Mesendoderm (in vitro differentiated cells): ENCODE measurements at regions not wholly inside any gene's neighbourhood (a gene's known extent, or its start where the extent isn't known, plus 50 kb on each side); places are given as distances from the start of the nearest gene placed in this dataset.

ENCODE experiments used
- DNase-seq: peaks from one replicate; pipeline ENCODE4 v3.0.0; 2013
- H2AK5ac ChIP-seq: 2 replicates; pipeline ENCODE4 v1.6.1; 2013; ENCODE audit warnings: low read length, inconsistent platforms
- H2BK120ac ChIP-seq: 2 replicates; pipeline ENCODE4 v1.6.1; 2013; ENCODE audit warnings: low read depth, mild to moderate bottlenecking, low read length, moderate library complexity, mixed read lengths
- H2BK15ac ChIP-seq: replicated peaks from 2 replicates; pipeline ENCODE4 v1.6.1; 2013; ENCODE audit warnings: low read depth, mild to moderate bottlenecking, moderate library complexity
- H2BK5ac ChIP-seq: 2 replicates; pipeline ENCODE4 v1.6.1; 2013; ENCODE audit warnings: low read length, inconsistent platforms
- H3K18ac ChIP-seq: 2 replicates; pipeline ENCODE4 v1.6.1; 2013; ENCODE audit warnings: mild to moderate bottlenecking, low read length, mixed read lengths
- H3K23ac ChIP-seq: one replicate; pipeline ENCODE4 v1.6.1; 2013; ENCODE audit warnings: low read length
- H3K27ac ChIP-seq: 2 replicates; pipeline ENCODE4 v1.5.1; 2013; ENCODE audit warnings: low read depth, mild to moderate bottlenecking, inconsistent platforms, low read length, moderate library complexity
- H3K27me3 ChIP-seq: 2 replicates; pipeline ENCODE4 v1.6.1; 2013; ENCODE audit warnings: low read length, control low read depth, mild to moderate bottlenecking, inconsistent platforms; ENCODE audit not compliant: insufficient read depth, poor library complexity
- H3K36me3 ChIP-seq: 2 replicates; pipeline ENCODE4 v1.6.1; 2013; ENCODE audit warnings: low read length, inconsistent platforms; ENCODE audit not compliant: control insufficient read depth, insufficient read depth
- H3K4ac ChIP-seq: one replicate; pipeline ENCODE4 v1.6.1; 2013; ENCODE audit warnings: low read depth, mild to moderate bottlenecking, low read length, moderate library complexity
- H3K4me1 ChIP-seq: 2 replicates; pipeline ENCODE4 v1.6.1; 2013; ENCODE audit warnings: low read depth, low read length, inconsistent platforms; ENCODE audit not compliant: control insufficient read depth
- H3K4me2 ChIP-seq: 2 replicates; pipeline ENCODE4 v1.6.1; 2013; ENCODE audit warnings: low read length
- H3K4me3 ChIP-seq: 2 replicates; pipeline ENCODE4 v1.5.1; 2013; ENCODE audit warnings: mild to moderate bottlenecking, low read length
- H3K56ac ChIP-seq: one replicate; pipeline ENCODE4 v1.6.1; 2013; ENCODE audit warnings: low read length
- H3K79me1 ChIP-seq: 2 replicates; pipeline ENCODE4 v1.6.1; 2013; ENCODE audit warnings: low read length, inconsistent platforms
- H3K79me2 ChIP-seq: 2 replicates; pipeline ENCODE4 v1.6.1; 2013; ENCODE audit warnings: mild to moderate bottlenecking, low read length; ENCODE audit not compliant: control insufficient read depth, insufficient read depth
- H3K9ac ChIP-seq: 2 replicates; pipeline ENCODE4 v1.6.1; 2013; ENCODE audit warnings: low read length, inconsistent platforms
- H4K5ac ChIP-seq: one replicate; pipeline ENCODE4 v1.6.1; 2013; ENCODE audit warnings: low read length
- H4K8ac ChIP-seq: one replicate; pipeline ENCODE4 v1.6.1; 2013; ENCODE audit warnings: low read depth, mild to moderate bottlenecking, control low read depth, low read length, moderate library complexity
- WGBS: extraction: QIAGEN DNeasy Blood & Tissue Kit; methylation state at CpG from one replicate; pipeline ENCODE4 v1.1.7; 2013; ENCODE audit warnings: low lambda C conversion rate, missing lambda C conversion rate; ENCODE audit not compliant: insufficient coverage; ENCODE audit errors: extremely low coverage; 5-methylcytosine and 5-hydroxymethylcytosine counted together

DNA sequence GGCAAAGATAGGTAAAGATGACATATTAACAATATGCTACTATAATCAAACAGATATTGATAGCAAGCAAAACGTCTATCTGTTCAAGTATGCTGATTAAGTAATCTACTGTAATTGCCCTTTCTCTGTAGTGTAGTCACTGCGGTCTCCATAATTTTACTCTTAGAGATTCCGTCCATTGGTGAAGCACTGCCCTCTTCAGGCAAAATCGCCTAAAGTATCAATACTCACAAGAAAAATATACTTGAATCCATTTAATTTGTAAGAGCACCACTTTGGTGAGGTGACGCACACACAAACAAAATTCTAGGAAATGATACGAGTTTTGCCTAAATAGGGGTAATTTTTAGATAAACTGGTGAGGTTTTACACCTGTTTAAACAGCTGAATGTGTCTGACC is 434.6 kb upstream of the CHRM3 start:
- Histone ChIP-seq H3K36me3 (no peaks in the 10 kb centered on the region), H3K23ac (no peak overlapping the region), H4K8ac (no peak overlapping the region), H3K79me1 (no peaks in the 10 kb centered on the region), H2BK120ac (no peak overlapping the region), H3K4me2 (no peak overlapping the region), H3K56ac (no peak overlapping the region), H4K5ac (no peak overlapping the region), H3K27ac (no peak overlapping the region), H2BK15ac (no peak overlapping the region), H2BK5ac (no peak overlapping the region), H3K79me2 (no peaks in the 10 kb centered on the region), H3K4ac (no peak overlapping the region), H2AK5ac (no peak overlapping the region), H3K4me1 (no peaks in the 10 kb centered on the region), H3K18ac (no peak overlapping the region), H3K9ac (no peak overlapping the region), H3K27me3 (no peaks in the 10 kb centered on the region), H3K4me3 (no peak overlapping the region)
- no CpG with 5 or more reads among the region's 6 CpGs for WGBS
- peak; percentile 57 for DNase-seq

DNA sequence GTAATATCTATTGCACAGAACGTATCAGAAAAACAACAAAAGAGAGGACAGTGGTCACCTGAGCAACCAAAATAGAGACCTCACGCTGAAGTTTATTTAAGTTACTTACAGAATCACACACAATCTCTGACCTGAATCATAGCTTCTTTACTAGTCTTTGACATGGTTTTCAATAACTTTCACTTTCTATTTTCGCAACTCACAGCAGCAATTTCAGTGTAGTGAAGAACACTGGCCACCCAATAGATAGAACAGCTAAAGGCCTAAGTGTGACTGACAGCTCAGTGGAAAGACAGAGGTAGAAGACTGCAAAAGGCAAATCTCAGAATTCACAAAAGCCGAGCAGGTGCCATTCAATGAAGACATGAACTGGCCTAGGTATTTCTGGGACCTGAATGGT is 435.6 kb upstream of the CHRM3 start:
- Histone ChIP-seq H2BK15ac (no peak overlapping the region), H2BK120ac (no peak overlapping the region), H3K36me3 (no peaks in the 10 kb centered on the region), H3K18ac (no peak overlapping the region), H3K4me3 (no peak overlapping the region), H3K56ac (no peak overlapping the region), H3K79me1 (no peaks in the 10 kb centered on the region), H3K27me3 (no peaks in the 10 kb centered on the region), H3K79me2 (no peaks in the 10 kb centered on the region), H4K8ac (no peak overlapping the region), H3K27ac (no peak overlapping the region), H3K23ac (no peak overlapping the region), H3K4me1 (no peaks in the 10 kb centered on the region), H4K5ac (no peak overlapping the region), H2AK5ac (no peak overlapping the region), H2BK5ac (no peak overlapping the region), H3K4ac (no peak overlapping the region), H3K4me2 (no peak overlapping the region), H3K9ac (no peak overlapping the region)
- no CpG with 5 or more reads among the region's 4 CpGs for WGBS
- no peak for DNase-seq

DNA sequence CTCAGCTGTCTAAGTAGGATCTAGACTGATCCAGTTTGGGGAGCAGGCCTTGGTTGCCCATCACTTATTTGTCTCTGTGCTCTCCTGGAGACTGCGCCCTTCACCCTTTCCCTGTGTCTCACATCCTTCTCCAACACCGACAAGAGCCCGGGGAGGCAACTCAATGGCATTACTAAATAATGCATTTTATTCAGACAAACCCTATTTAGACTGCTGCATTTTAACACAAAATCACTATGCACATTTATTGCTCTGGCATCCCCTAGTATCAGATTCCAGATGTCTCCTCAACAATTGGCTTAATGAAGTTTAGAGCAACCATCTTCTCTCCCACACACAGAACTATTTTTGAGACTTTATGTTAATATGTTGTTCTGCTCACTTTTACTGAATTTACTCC is 436.4 kb upstream of the CHRM3 start:
- DNase-seq: no peak
- H3K18ac ChIP-seq: no peak overlapping the region
- no peak overlapping the region for H4K8ac ChIP-seq
- H3K23ac ChIP-seq: no peak overlapping the region
- no peak overlapping the region for H2BK5ac ChIP-seq
- no peak overlapping the region for H3K56ac ChIP-seq
- no peak overlapping the region for H2BK120ac ChIP-seq
- H3K9ac ChIP-seq: no peak overlapping the region
- no peak overlapping the region for H3K27ac ChIP-seq
- no peak overlapping the region for H2BK15ac ChIP-seq
- no peaks in the 10 kb centered on the region for H3K79me1 ChIP-seq
- no peaks in the 10 kb centered on the region for H3K79me2 ChIP-seq
- no peak overlapping the region for H3K4me2 ChIP-seq
- no peak overlapping the region for H2AK5ac ChIP-seq
- no peak overlapping the region for H3K4ac ChIP-seq
- H3K36me3 ChIP-seq: no peaks in the 10 kb centered on the region
- H3K4me1 ChIP-seq: no peaks in the 10 kb centered on the region
- no peak overlapping the region for H4K5ac ChIP-seq
- no CpG with 5 or more reads among the region's 3 CpGs for WGBS
- H3K27me3 ChIP-seq: no peaks in the 10 kb centered on the region
- H3K4me3 ChIP-seq: no peak overlapping the region

DNA sequence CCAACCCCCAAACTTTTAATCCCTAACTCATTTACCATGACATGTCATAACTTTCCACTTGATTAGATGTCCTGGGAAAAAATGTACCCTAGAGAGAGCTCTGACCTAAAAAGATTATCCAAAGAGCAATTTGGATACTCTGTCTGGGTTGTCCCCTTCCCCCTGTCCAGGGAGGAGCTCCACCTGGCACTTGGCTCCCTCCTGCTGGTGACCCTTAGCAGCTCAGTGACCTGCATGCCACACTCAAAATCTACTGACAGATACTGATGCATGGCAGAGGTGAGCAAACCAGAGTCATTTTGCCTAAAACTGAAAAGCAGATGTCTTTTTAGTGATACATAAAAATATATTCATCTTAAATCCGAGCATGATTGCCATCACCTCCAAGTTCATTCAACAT is 442.3 kb upstream of the CHRM3 start:
- H4K5ac ChIP-seq: no peak overlapping the region
- no peaks in the 10 kb centered on the region for H3K4me1 ChIP-seq
- H3K4me3 ChIP-seq: no peak overlapping the region
- DNase-seq: no peak
- no peak overlapping the region for H2BK5ac ChIP-seq
- no peaks in the 10 kb centered on the region for H3K79me2 ChIP-seq
- no peaks in the 10 kb centered on the region for H3K79me1 ChIP-seq
- no peak overlapping the region for H3K23ac ChIP-seq
- no peak overlapping the region for H3K27ac ChIP-seq
- no peak overlapping the region for H2BK120ac ChIP-seq
- H3K9ac ChIP-seq: no peak overlapping the region
- H3K56ac ChIP-seq: no peak overlapping the region
- H3K18ac ChIP-seq: no peak overlapping the region
- 100% methylated on average over 1 of the region's 1 CpG for WGBS
- H4K8ac ChIP-seq: no peak overlapping the region
- H3K27me3 ChIP-seq: no peaks in the 10 kb centered on the region
- H2BK15ac ChIP-seq: no peak overlapping the region
- no peak overlapping the region for H2AK5ac ChIP-seq
- no peak overlapping the region for H3K4me2 ChIP-seq
- no peak overlapping the region for H3K4ac ChIP-seq
- H3K36me3 ChIP-seq: no peaks in the 10 kb centered on the region

DNA sequence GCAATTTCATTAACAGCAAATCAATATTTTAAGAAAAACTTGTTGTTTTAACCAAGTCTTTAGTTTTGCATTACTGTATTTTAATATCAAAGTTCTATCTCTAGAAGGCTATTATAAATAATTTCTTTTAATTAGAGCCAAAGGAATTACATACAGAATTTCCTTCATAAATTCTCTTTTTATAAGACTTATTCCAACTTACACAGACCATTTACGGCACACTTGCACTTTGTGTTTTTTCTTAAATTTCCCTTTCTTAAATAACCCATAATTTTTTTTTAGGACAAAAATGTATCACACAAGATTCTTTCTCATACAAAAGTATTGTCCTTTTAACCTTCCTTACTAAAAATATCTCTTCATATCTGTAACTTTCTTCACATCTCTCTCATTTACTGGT is 458.5 kb upstream of the CHRM3 start:
- H4K8ac ChIP-seq: no peak overlapping the region
- H4K5ac ChIP-seq: no peak overlapping the region
- no peak overlapping the region for H3K56ac ChIP-seq
- no peak overlapping the region for H3K4me3 ChIP-seq
- no peak overlapping the region for H3K4me2 ChIP-seq
- H3K9ac ChIP-seq: no peak overlapping the region
- no peak overlapping the region for H2BK120ac ChIP-seq
- H3K36me3 ChIP-seq: no peaks in the 10 kb centered on the region
- no peak overlapping the region for H3K4ac ChIP-seq
- no CpG with 5 or more reads among the region's 1 CpG for WGBS
- H3K79me1 ChIP-seq: no peaks in the 10 kb centered on the region
- no peak overlapping the region for H2BK5ac ChIP-seq
- no peaks in the 10 kb centered on the region for H3K4me1 ChIP-seq
- H3K27me3 ChIP-seq: no peaks in the 10 kb centered on the region
- peak; percentile 17 for DNase-seq
- H2BK15ac ChIP-seq: no peak overlapping the region
- H3K27ac ChIP-seq: no peak overlapping the region
- no peak overlapping the region for H2AK5ac ChIP-seq
- no peak overlapping the region for H3K18ac ChIP-seq
- no peaks in the 10 kb centered on the region for H3K79me2 ChIP-seq
- H3K23ac ChIP-seq: no peak overlapping the region

DNA sequence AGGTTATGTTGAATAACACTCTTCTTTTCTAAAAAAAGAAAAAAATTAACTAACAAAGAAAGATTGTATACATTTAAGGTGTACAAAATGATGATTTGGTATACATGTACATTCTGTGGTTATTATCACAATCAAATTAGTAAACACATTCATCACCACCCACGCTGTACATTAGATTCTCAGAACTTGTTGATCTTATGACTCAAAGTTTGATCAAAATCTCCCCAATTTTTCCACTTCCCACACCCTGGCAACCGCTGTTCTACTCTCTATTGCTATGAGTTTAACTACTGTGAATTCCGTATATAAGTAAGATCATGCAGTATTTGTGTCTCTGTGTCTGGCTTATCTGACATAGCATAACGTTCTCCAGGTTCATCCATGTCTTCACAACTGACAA is 469.5 kb upstream of the CHRM3 start:
- Histone ChIP-seq H2BK5ac (no peak overlapping the region), H3K9ac (no peak overlapping the region), H3K27me3 (no peaks in the 10 kb centered on the region), H3K56ac (no peak overlapping the region), H3K4me1 (no peaks in the 10 kb centered on the region), H2BK120ac (no peak overlapping the region), H3K27ac (no peak overlapping the region), H3K4ac (no peak overlapping the region), H4K8ac (no peak overlapping the region), H3K18ac (no peak overlapping the region), H3K79me2 (no peaks in the 10 kb centered on the region), H2AK5ac (no peak overlapping the region), H3K79me1 (no peaks in the 10 kb centered on the region), H3K23ac (no peak overlapping the region), H3K4me2 (no peak overlapping the region), H4K5ac (no peak overlapping the region), H3K4me3 (no peak overlapping the region), H2BK15ac (no peak overlapping the region), H3K36me3 (no peaks in the 10 kb centered on the region)
- WGBS: no CpG with 5 or more reads among the region's 4 CpGs
- no peak for DNase-seq
